CD14-positive monocyte (primary cell): ENCODE measurements at regions not wholly inside any gene's neighbourhood (a gene's known extent, or its start where the extent isn't known, plus 50 kb on each side); places are given as distances from the start of the nearest gene placed in this dataset.

Source experiments
- DNase-seq, 3 donors: peaks; one replicate each; pipeline ENCODE4 v3.0.0-alpha.2; 2011 to 2022
- H2AFZ ChIP-seq: 2 replicates; pipeline ENCODE4 v1.6.0; 2012; ENCODE audit warnings: mild to moderate bottlenecking, low read depth, low read length, inconsistent platforms; ENCODE audit not compliant: insufficient read depth, poor library complexity, severe bottlenecking
- H3K27ac ChIP-seq, 2 donors: 1 replicate in 1 of 2; 2 replicates in 1 of 2; pipeline ENCODE4 v1.5.1; 2012 to 2013; ENCODE audit warnings: low read length in 2 of 2, control low read depth in 1 of 2, inconsistent platforms in 1 of 2, low read depth in 1 of 2, mild to moderate bottlenecking in 1 of 2
- H3K27me3 ChIP-seq, 2 donors: one replicate each; pipeline versions ENCODE4 v1.6.0 to v1.6.1; 2011 to 2013; ENCODE audit warnings: low read length in 2 of 2; ENCODE audit not compliant: control insufficient read depth in 2 of 2, insufficient read depth in 2 of 2
- H3K36me3 ChIP-seq, 2 donors: replicated peaks in 1 of 2; 1 replicate in 1 of 2; 2 replicates in 1 of 2; pipeline versions ENCODE4 v1.5.1 to v1.6.1; 2012 to 2013; ENCODE audit warnings: low read length in 2 of 2, control low read depth in 1 of 2, inconsistent platforms in 1 of 2, mild to moderate bottlenecking in 1 of 2; ENCODE audit not compliant: insufficient read depth in 2 of 2, control insufficient read depth in 1 of 2
- H3K4me1 ChIP-seq, 2 donors: 1 replicate in 1 of 2; 2 replicates in 1 of 2; pipeline versions ENCODE4 v1.5.1 to v1.6.1; 2012 to 2013; ENCODE audit warnings: low read length in 2 of 2, control low read depth in 1 of 2, inconsistent platforms in 1 of 2, mild to moderate bottlenecking in 1 of 2, moderate library complexity in 1 of 2; ENCODE audit not compliant: insufficient read depth in 2 of 2, control insufficient read depth in 1 of 2
- H3K4me2 ChIP-seq: replicated peaks from 2 replicates; pipeline ENCODE3; 2012; ENCODE audit warnings: low read length, moderate library complexity, mild to moderate bottlenecking; ENCODE audit not compliant: poor library complexity, severe bottlenecking; ENCODE audit errors: extremely low read depth
- H3K4me3 ChIP-seq, 3 experiments: fragments of 200-600 bp in 1 of 3; sonication (generic) in 1 of 3; replicated peaks in 1 of 3; 1 replicate in 2 of 3; 2 replicates in 1 of 3; pipeline ENCODE4 v1.5.1; 2011 to 2013; ENCODE audit warnings: low read length in 3 of 3, mild to moderate bottlenecking in 3 of 3, control low read depth in 2 of 3, low read depth in 2 of 3, inconsistent platforms in 1 of 3, moderate library complexity in 1 of 3
- H3K79me2 ChIP-seq: 2 replicates; pipeline ENCODE4 v1.6.0; 2012; ENCODE audit warnings: mild to moderate bottlenecking, control low read depth, inconsistent platforms, low read length, moderate library complexity; ENCODE audit not compliant: insufficient read depth
- H3K9ac ChIP-seq: 2 replicates; pipeline ENCODE4 v1.6.0; 2017; ENCODE audit warnings: low read length, mild to moderate bottlenecking; ENCODE audit not compliant: insufficient read depth, poor library complexity, severe bottlenecking
- H3K9me3 ChIP-seq, 2 donors: replicated peaks in 1 of 2; 1 replicate in 1 of 2; 2 replicates in 1 of 2; pipeline versions ENCODE4 v1.5.1 to v1.6.1; 2012 to 2013; ENCODE audit warnings: low read length in 2 of 2, control low read depth in 1 of 2; ENCODE audit not compliant: control insufficient read depth in 1 of 2, insufficient read depth in 1 of 2
- H4K20me1 ChIP-seq: 2 replicates; pipeline ENCODE4 v1.6.0; 2012; ENCODE audit warnings: mild to moderate bottlenecking, low read length, control low read depth, moderate library complexity; ENCODE audit not compliant: insufficient read depth
- H3K27ac Mint-ChIP-seq, 7 donors: one replicate each; pipeline ENCODE4 v1.8.0; 2020; ENCODE audit warnings: mild to moderate bottlenecking in 7 of 7, mixed read lengths in 7 of 7, moderate library complexity in 6 of 7, inconsistent platforms in 2 of 7
- H3K27me3 Mint-ChIP-seq, 3 donors: one replicate each; pipeline ENCODE4 v1.8.0; 2021 to 2022; ENCODE audit warnings: low read depth in 3 of 3, mild to moderate bottlenecking in 3 of 3, mixed read lengths in 3 of 3, moderate library complexity in 3 of 3, inconsistent platforms in 1 of 3
- H3K36me3 Mint-ChIP-seq, 2 donors: one replicate each; pipeline ENCODE4 v1.8.0; 2020; ENCODE audit warnings: mixed read lengths in 2 of 2, inconsistent platforms in 1 of 2, mild to moderate bottlenecking in 1 of 2
- H3K4me1 Mint-ChIP-seq: one replicate; pipeline ENCODE4 v1.8.0; 2020; ENCODE audit warnings: mild to moderate bottlenecking, mixed read lengths
- H3K4me3 Mint-ChIP-seq, 2 donors: one replicate each; pipeline ENCODE4 v1.8.0; 2020; ENCODE audit warnings: mild to moderate bottlenecking in 2 of 2, mixed read lengths in 2 of 2, moderate library complexity in 1 of 2
- H3K9me3 Mint-ChIP-seq, 7 donors: one replicate each; pipeline ENCODE4 v1.8.0; 2020 to 2022; ENCODE audit warnings: mixed read lengths in 7 of 7, mild to moderate bottlenecking in 6 of 7, moderate library complexity in 6 of 7, inconsistent platforms in 2 of 7
- WGBS: methylation state at CpG from one replicate; pipeline ENCODE4 v1.1.5; 2013; ENCODE audit warnings: missing lambda C conversion rate; ENCODE audit not compliant: insufficient coverage; 5-methylcytosine and 5-hydroxymethylcytosine counted together
- intact Hi-C, 2 donors: fragments of 100-400 bp; cut with micrococcal nuclease; formaldehyde crosslinking; loops; one replicate each; pipeline versions ENCODE4 v1.15.0 to v1.15.1; 2023
- TF ChIP-seq, protein P1 (sequence below): fragments of 200-600 bp; IDR thresholded peaks from one replicate; pipeline ENCODE4 v1.8.0; 2022; ENCODE audit warnings: antibody characterized with exemption, mild to moderate bottlenecking

DNA sequence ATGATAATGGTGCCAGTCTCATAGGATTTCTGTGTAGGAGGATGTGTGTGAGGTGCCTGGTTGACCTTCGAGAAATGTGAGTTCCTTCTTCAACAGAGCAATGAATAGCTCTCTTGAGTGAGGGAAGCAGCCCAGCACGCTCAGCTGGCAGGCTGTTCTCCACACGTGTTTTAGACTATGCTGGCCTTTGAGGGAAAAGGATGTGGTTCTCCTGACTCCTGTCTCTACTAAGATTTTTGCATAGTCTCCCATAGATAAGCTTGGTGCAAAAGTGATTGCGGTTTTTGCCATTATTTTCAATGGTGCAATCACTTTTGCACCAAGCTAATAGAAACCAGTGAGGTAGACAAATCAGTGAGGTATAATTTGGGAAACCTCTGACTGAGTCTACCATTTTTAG lies 284.1 kb downstream of the SLC4A3 start:
- H3K9ac ChIP-seq = no peak overlapping the region
- H3K27me3 Mint-ChIP-seq = peaks cover 0 to 4% (median 0%) of the 10 kb centered on the region in 3 donors
- H3K79me2 ChIP-seq = no peaks in the 10 kb centered on the region
- intact Hi-C loops = no loop called here
- H3K36me3 Mint-ChIP-seq = no peaks in the 10 kb centered on the region
- WGBS = 92% methylated on average over 2 of the region's 4 CpGs
- no peaks in the 10 kb centered on the region for H3K36me3 ChIP-seq
- no peak overlapping the region for H3K27ac ChIP-seq
- no peak overlapping the region for H3K4me3 ChIP-seq
- no peaks in the 10 kb centered on the region for H4K20me1 ChIP-seq
- no peaks in the 10 kb centered on the region for H3K4me1 Mint-ChIP-seq
- H3K4me2 ChIP-seq = no peak overlapping the region
- no peaks in the 10 kb centered on the region for H3K27me3 ChIP-seq
- TF ChIP-seq, protein P1, sequence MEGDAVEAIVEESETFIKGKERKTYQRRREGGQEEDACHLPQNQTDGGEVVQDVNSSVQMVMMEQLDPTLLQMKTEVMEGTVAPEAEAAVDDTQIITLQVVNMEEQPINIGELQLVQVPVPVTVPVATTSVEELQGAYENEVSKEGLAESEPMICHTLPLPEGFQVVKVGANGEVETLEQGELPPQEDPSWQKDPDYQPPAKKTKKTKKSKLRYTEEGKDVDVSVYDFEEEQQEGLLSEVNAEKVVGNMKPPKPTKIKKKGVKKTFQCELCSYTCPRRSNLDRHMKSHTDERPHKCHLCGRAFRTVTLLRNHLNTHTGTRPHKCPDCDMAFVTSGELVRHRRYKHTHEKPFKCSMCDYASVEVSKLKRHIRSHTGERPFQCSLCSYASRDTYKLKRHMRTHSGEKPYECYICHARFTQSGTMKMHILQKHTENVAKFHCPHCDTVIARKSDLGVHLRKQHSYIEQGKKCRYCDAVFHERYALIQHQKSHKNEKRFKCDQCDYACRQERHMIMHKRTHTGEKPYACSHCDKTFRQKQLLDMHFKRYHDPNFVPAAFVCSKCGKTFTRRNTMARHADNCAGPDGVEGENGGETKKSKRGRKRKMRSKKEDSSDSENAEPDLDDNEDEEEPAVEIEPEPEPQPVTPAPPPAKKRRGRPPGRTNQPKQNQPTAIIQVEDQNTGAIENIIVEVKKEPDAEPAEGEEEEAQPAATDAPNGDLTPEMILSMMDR = no peak
- no peaks in the 10 kb centered on the region for H3K4me1 ChIP-seq
- H3K4me3 Mint-ChIP-seq = no peak overlapping the region
- H3K9me3 ChIP-seq = peaks cover 0 to 7% of the 10 kb centered on the region in 2 donors
- H2AFZ ChIP-seq = no peak overlapping the region
- no peak overlapping the region for H3K27ac Mint-ChIP-seq
- DNase-seq = no peak
- peaks cover 0 to 12% (median 1%) of the 10 kb centered on the region in 7 donors for H3K9me3 Mint-ChIP-seq

DNA sequence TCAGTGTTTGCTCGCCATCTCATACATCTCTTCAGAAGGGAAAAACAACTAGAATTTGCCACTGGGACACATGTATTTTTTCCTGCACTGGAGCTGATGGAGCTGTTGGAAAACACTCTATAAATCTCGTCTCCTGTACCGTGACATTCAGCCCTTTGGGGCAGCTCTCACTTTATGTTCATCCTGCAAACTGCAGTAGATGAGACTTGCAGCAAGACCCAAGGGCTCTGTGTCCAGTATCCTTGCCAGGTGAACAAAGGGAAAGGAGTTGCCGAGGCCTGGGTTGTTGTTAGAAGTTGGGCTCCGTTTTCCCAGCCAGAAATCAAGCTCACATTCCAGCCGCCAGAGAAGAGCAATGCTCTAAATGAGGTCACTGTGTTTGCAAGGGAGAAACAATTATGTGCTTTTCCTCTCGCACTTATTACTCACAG lies 285.1 kb downstream of the SLC4A3 start:
- H3K4me2 ChIP-seq = no peak overlapping the region
- no peaks in the 10 kb centered on the region for H3K36me3 ChIP-seq
- no peaks in the 10 kb centered on the region for H3K4me1 ChIP-seq
- intact Hi-C loops = no loop called here
- Mint-ChIP-seq H3K36me3 (no peaks in the 10 kb centered on the region), H3K9me3 (peaks cover 0 to 14% (median 1%) of the 10 kb centered on the region in 7 donors), H3K4me3 (no peak overlapping the region), H3K27me3 (peaks cover 0 to 4% (median 0%) of the 10 kb centered on the region in 3 donors), H3K4me1 (no peaks in the 10 kb centered on the region), H3K27ac (no peak overlapping the region)
- no peak overlapping the region for H3K9ac ChIP-seq
- H3K79me2 ChIP-seq = no peaks in the 10 kb centered on the region
- no peak overlapping the region for H2AFZ ChIP-seq
- TF ChIP-seq, protein P1 = no peak
- H3K9me3 ChIP-seq = peaks cover 0 to 7% of the 10 kb centered on the region in 2 donors
- DNase-seq = no peak
- no peak overlapping the region for H3K27ac ChIP-seq
- WGBS = 80% methylated on average over 2 of the region's 7 CpGs
- no peak overlapping the region for H3K4me3 ChIP-seq
- no peaks in the 10 kb centered on the region for H3K27me3 ChIP-seq
- H4K20me1 ChIP-seq = no peaks in the 10 kb centered on the region
